ENCODE measurements at regions not wholly inside any gene's neighbourhood (a gene's known extent, or its start where the extent isn't known, plus 50 kb on each side); places are given as distances from the start of the nearest gene placed in this dataset.

GRCh38 chr18:44545359-44545985, 135.2 kb upstream of the SETBP1 start:
- CTCF ChIA-PET, result no interaction called here
- Mint-ChIP-seq H3K4me3 (no peak overlapping the region), H3K27me3 (ENCODE audit: low read depth) (no peaks in the 10 kb centered on the region), H3K9me3 (no peaks in the 10 kb centered on the region), H3K4me1 (peaks cover 4% of the 10 kb centered on the region; the same call in 1 of the 2 replicates), H3K36me3 (no peaks in the 10 kb centered on the region), H3K27ac (no peak overlapping the region)
- TF ChIP-seq TEAD4 (CRISPR knock-in tag; IDR thresholded peaks at IDR 0.05) (no peak), FOXK1 (CRISPR knock-in tag; IDR thresholded peaks at IDR 0.05) (no peak), GTF2I (CRISPR knock-in tag; conservative IDR thresholded peaks at IDR 0.05) (no peak), TP53 (CRISPR knock-in tag; IDR thresholded peaks at IDR 0.05) (no peak), FOXP1 (CRISPR knock-in tag; IDR thresholded peaks at IDR 0.05; ENCODE audit: borderline replicate concordance) (no peak), GABPB1 (CRISPR knock-in tag; IDR thresholded peaks at IDR 0.05) (no peak), GRHL2 (CRISPR knock-in tag; IDR thresholded peaks at IDR 0.05; ENCODE audit: insufficient replicate concordance, severe bottlenecking) (no peak), SOX15 (CRISPR knock-in tag; IDR thresholded peaks at IDR 0.05) (no peak), TEAD1 (CRISPR knock-in tag; IDR thresholded peaks at IDR 0.05) (no peak), ZNF512 (CRISPR knock-in tag; IDR thresholded peaks at IDR 0.05; ENCODE audit: borderline replicate concordance) (no peak), CTCF (IDR thresholded peaks at IDR 0.05) (no peak), NFE2L1 (CRISPR knock-in tag; IDR thresholded peaks at IDR 0.05) (no peak), ZNF423 (CRISPR knock-in tag; IDR thresholded peaks at IDR 0.05) (no peak), SMAD3 (CRISPR knock-in tag; IDR thresholded peaks at IDR 0.05; ENCODE audit: borderline replicate concordance) (no peak), ZNF219 (CRISPR knock-in tag; IDR thresholded peaks at IDR 0.05; ENCODE audit: borderline replicate concordance) (no peak), CBFB (CRISPR knock-in tag; IDR thresholded peaks at IDR 0.05; ENCODE audit: low read depth) (no peak), ZNF425 (CRISPR knock-in tag; conservative IDR thresholded peaks at IDR 0.05) (no peak), USF1 (CRISPR knock-in tag; IDR thresholded peaks at IDR 0.05) (no peak), ZMAT4 (CRISPR knock-in tag; IDR thresholded peaks at IDR 0.05) (no peak)
- ATAC-seq, result no peak
- DNase-seq (ENCODE audit: low spot score), result no peak
- POLR2A ChIA-PET, result no interaction called here

GRCh38 chr18:44546954-44547353, 133.7 kb upstream of the SETBP1 start:
- ATAC-seq (no peak), DNase-seq (ENCODE audit: low spot score) (no peak)
- CTCF ChIA-PET, result no interaction called here
- peaks cover 4% of the 10 kb centered on the region; the same call in 1 of the 2 replicates for H3K4me1 Mint-ChIP-seq
- H3K9me3 Mint-ChIP-seq, result no peaks in the 10 kb centered on the region
- POLR2A ChIA-PET, result no interaction called here
- no peak overlapping the region for H3K4me3 Mint-ChIP-seq
- H3K36me3 Mint-ChIP-seq, result no peaks in the 10 kb centered on the region
- no peaks in the 10 kb centered on the region for H3K27me3 Mint-ChIP-seq (ENCODE audit: low read depth)
- no peak overlapping the region for H3K27ac Mint-ChIP-seq
- TF ChIP-seq ZNF425 (CRISPR knock-in tag; conservative IDR thresholded peaks at IDR 0.05) (no peak), ERG (CRISPR knock-in tag; IDR thresholded peaks at IDR 0.05) (no peak), ZNF317 (CRISPR knock-in tag; IDR thresholded peaks at IDR 0.05; ENCODE audit: borderline replicate concordance, low read depth) (no peak), KAT7 (CRISPR knock-in tag; IDR thresholded peaks at IDR 0.05; ENCODE audit: borderline replicate concordance) (no peak), SMAD4 (CRISPR knock-in tag; IDR thresholded peaks at IDR 0.05) (no peak), NFE2L1 (CRISPR knock-in tag; IDR thresholded peaks at IDR 0.05) (no peak), OVOL2 (CRISPR knock-in tag; IDR thresholded peaks at IDR 0.05; ENCODE audit: borderline replicate concordance) (no peak), EMX1 (CRISPR knock-in tag; IDR thresholded peaks at IDR 0.05) (no peak), MYBL2 (CRISPR knock-in tag; IDR thresholded peaks at IDR 0.05) (no peak), ZNF423 (CRISPR knock-in tag; IDR thresholded peaks at IDR 0.05) (no peak), ZNF396 (CRISPR knock-in tag; IDR thresholded peaks at IDR 0.05; ENCODE audit: borderline replicate concordance) (no peak)
